Neuronal stem cell (in vitro differentiated cells): ENCODE measurements at regions not wholly inside any gene's neighbourhood (a gene's known extent, or its start where the extent isn't known, plus 50 kb on each side); places are given as distances from the start of the nearest gene placed in this dataset.
A peak's percentile ranks its signal among the peaks of the same experiment; 100 is the strongest.

Source experiments
- DNase-seq: peaks from one replicate; pipeline ENCODE4 v3.0.0-alpha.2; 2013; ENCODE audit warnings: low spot score
- H2AFZ ChIP-seq: one replicate; pipeline ENCODE4 v1.6.1; 2013; ENCODE audit warnings: mild to moderate bottlenecking, low read length, inconsistent platforms
- H2AK5ac ChIP-seq: 2 replicates; pipeline ENCODE4 v1.6.1; 2013; ENCODE audit warnings: low read depth, mild to moderate bottlenecking, inconsistent platforms, low read length, moderate library complexity, mixed read lengths
- H2BK120ac ChIP-seq: 2 replicates; pipeline ENCODE4 v1.6.1; 2013; ENCODE audit warnings: low read depth, mild to moderate bottlenecking, inconsistent platforms, low read length, moderate library complexity, mixed read lengths
- H2BK12ac ChIP-seq: one replicate; pipeline ENCODE4 v1.6.1; 2013; ENCODE audit warnings: low read length, inconsistent platforms
- H2BK15ac ChIP-seq: 2 replicates; pipeline ENCODE4 v1.6.1; 2013; ENCODE audit warnings: mild to moderate bottlenecking, low read length, inconsistent platforms, mixed read lengths
- H2BK5ac ChIP-seq: one replicate; pipeline ENCODE4 v1.6.1; 2013; ENCODE audit warnings: inconsistent platforms, mild to moderate bottlenecking, low read length, moderate library complexity
- H3K14ac ChIP-seq: one replicate; pipeline ENCODE4 v1.6.1; 2013; ENCODE audit warnings: low read length, inconsistent platforms
- H3K18ac ChIP-seq: 2 replicates; pipeline ENCODE4 v1.6.1; 2013; ENCODE audit warnings: low read length, inconsistent platforms
- H3K23ac ChIP-seq: 2 replicates; pipeline ENCODE4 v1.6.1; 2013; ENCODE audit warnings: low read depth, mild to moderate bottlenecking, mixed read lengths, low read length, inconsistent platforms; ENCODE audit not compliant: poor library complexity
- H3K27ac ChIP-seq: replicated peaks from 3 replicates; pipeline ENCODE4 v1.5.1; 2013; ENCODE audit warnings: low read length, inconsistent platforms
- H3K27me3 ChIP-seq, 3 experiments: 2 replicates each; pipeline ENCODE4 v1.6.1; 2013; ENCODE audit warnings: low read length in 3 of 3, mild to moderate bottlenecking in 2 of 3, inconsistent platforms in 1 of 3, low read depth in 1 of 3, mixed read lengths in 1 of 3, moderate library complexity in 1 of 3; ENCODE audit not compliant: control insufficient read depth in 3 of 3, insufficient read depth in 3 of 3
- H3K36me3 ChIP-seq, 2 donors: replicated peaks in 1 of 2; 2 replicates each; pipeline ENCODE4 v1.6.1; 2013; ENCODE audit warnings: low read length in 2 of 2; ENCODE audit not compliant: control insufficient read depth in 2 of 2, insufficient read depth in 2 of 2
- H3K4ac ChIP-seq: 2 replicates; pipeline ENCODE4 v1.6.1; 2013; ENCODE audit warnings: inconsistent platforms, mild to moderate bottlenecking, low read length, moderate library complexity
- H3K4me1 ChIP-seq, 2 donors: 1 replicate in 1 of 2; 2 replicates in 1 of 2; pipeline ENCODE4 v1.6.1; 2013; ENCODE audit warnings: low read length in 2 of 2, low read depth in 1 of 2; ENCODE audit not compliant: control insufficient read depth in 2 of 2, insufficient read depth in 1 of 2
- H3K4me2 ChIP-seq: one replicate; pipeline ENCODE4 v1.6.1; 2013; ENCODE audit warnings: mild to moderate bottlenecking, low read length, inconsistent platforms; ENCODE audit not compliant: insufficient read depth, poor library complexity, severe bottlenecking
- H3K4me3 ChIP-seq, 2 donors: 2 replicates each; pipeline ENCODE4 v1.5.1; 2013; ENCODE audit warnings: low read length in 2 of 2, mild to moderate bottlenecking in 2 of 2, inconsistent platforms in 1 of 2, moderate library complexity in 1 of 2
- H3K79me1 ChIP-seq: one replicate; pipeline ENCODE4 v1.6.1; 2013; ENCODE audit warnings: low read depth, mild to moderate bottlenecking, inconsistent platforms, low read length, moderate library complexity
- H3K9ac ChIP-seq: one replicate; pipeline ENCODE4 v1.6.1; 2013; ENCODE audit warnings: mild to moderate bottlenecking, low read depth, low read length, inconsistent platforms; ENCODE audit not compliant: poor library complexity
- H3K9me3 ChIP-seq, 2 donors: replicated peaks in 1 of 2; 2 replicates each; pipeline versions ENCODE3 to v1.6.1; 2013; ENCODE audit warnings: low read length in 2 of 2, mild to moderate bottlenecking in 2 of 2, inconsistent platforms in 1 of 2, low read depth in 1 of 2, mixed read lengths in 1 of 2, moderate library complexity in 1 of 2; ENCODE audit not compliant: control insufficient read depth in 2 of 2, insufficient read depth in 1 of 2
- H4K8ac ChIP-seq: one replicate; pipeline ENCODE4 v1.6.1; 2013; ENCODE audit warnings: low read depth, mild to moderate bottlenecking, inconsistent platforms, low read length, moderate library complexity
- H4K91ac ChIP-seq: one replicate; pipeline ENCODE4 v1.6.1; 2013; ENCODE audit warnings: low read length, low read depth, mild to moderate bottlenecking, inconsistent platforms; ENCODE audit not compliant: poor library complexity
- WGBS, 2 donors: extraction: QIAGEN DNeasy Blood & Tissue Kit; methylation state at CpG; one replicate each; pipeline ENCODE4 v1.1.7; 2013; ENCODE audit warnings: missing lambda C conversion rate in 2 of 2, mixed read lengths in 1 of 2; ENCODE audit not compliant: insufficient read length in 2 of 2, insufficient replicate concordance in 1 of 2; ENCODE audit errors: extremely low coverage in 2 of 2; 5-methylcytosine and 5-hydroxymethylcytosine counted together

- no CpG with 5 or more reads among the region's 6 CpGs for WGBS, 2 donors
- Histone ChIP-seq H2BK5ac (no peak overlapping the region), H3K14ac (no peak overlapping the region)
These were observed 88.4 kb downstream of the ICOS start for GRCh38 chr2:204024906-204025475.

DNA sequence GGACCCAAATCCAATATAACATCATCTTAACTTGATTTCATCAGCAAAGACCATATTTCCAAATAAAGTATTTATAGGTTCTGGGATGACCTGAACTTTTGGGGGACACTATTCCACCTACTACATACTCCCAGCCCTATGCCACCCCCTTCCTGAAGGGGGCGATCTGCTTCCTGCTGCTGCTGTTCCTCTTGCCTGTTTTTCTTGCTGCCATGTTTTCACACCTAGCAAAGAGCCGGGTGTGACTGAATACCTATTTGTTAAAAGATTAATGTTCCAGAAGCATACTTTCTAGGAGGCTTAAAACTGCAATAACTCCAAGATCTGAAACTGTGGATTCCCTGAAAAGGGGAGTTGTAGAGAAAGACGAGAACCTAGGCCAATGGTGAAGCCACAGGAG lies 89.7 kb downstream of the ICOS start:
- no CpG with 5 or more reads among the region's 3 CpGs for WGBS, 2 donors
- Histone ChIP-seq H3K4ac (no peak overlapping the region), H3K27me3 (peaks cover 0 to 4% (median 0%) of the 10 kb centered on the region in 3 experiments), H3K9ac (no peak overlapping the region), H3K14ac (no peak overlapping the region), H3K4me3 (no peak overlapping the region), H2BK15ac (no peak overlapping the region), H2AK5ac (no peak overlapping the region), H3K23ac (no peak overlapping the region), H3K36me3 (no peaks in the 10 kb centered on the region), H4K91ac (no peak overlapping the region), H3K9me3 (no peaks in the 10 kb centered on the region), H2BK120ac (no peak overlapping the region), H2AFZ (no peak overlapping the region), H3K27ac (no peak overlapping the region), H3K18ac (no peak overlapping the region), H3K4me2 (no peak overlapping the region), H3K4me1 (peaks cover 3% of the 10 kb centered on the region in 2 donors), H2BK12ac (no peak overlapping the region), H4K8ac (no peak overlapping the region), H2BK5ac (no peak overlapping the region), H3K79me1 (no peaks in the 10 kb centered on the region)
- DNase-seq, result no peak

More at GRCh38 chr2:204024906-204025475, 88.4 kb downstream of the ICOS start:
- H3K9me3 ChIP-seq, result no peaks in the 10 kb centered on the region
- no peak overlapping the region for H2BK120ac ChIP-seq
- H2AK5ac ChIP-seq, result no peak overlapping the region
- no peak overlapping the region for H4K91ac ChIP-seq
- peaks cover 0 to 4% (median 0%) of the 10 kb centered on the region in 3 experiments for H3K27me3 ChIP-seq
- H3K23ac ChIP-seq, result no peak overlapping the region
- DNase-seq, result peak; percentile 29
- no peak overlapping the region for H2BK12ac ChIP-seq
- H3K79me1 ChIP-seq, result no peaks in the 10 kb centered on the region
- no peak overlapping the region for H2AFZ ChIP-seq
- no peak overlapping the region for H3K18ac ChIP-seq
- no peaks in the 10 kb centered on the region for H3K36me3 ChIP-seq
- H3K4me3 ChIP-seq, result no peak overlapping the region
- H3K9ac ChIP-seq, result no peak overlapping the region
- H3K4ac ChIP-seq, result no peak overlapping the region
- H3K4me2 ChIP-seq, result no peak overlapping the region
- no peak overlapping the region for H3K27ac ChIP-seq
- no peak overlapping the region for H2BK15ac ChIP-seq
- peaks cover 3% of the 10 kb centered on the region in 2 donors for H3K4me1 ChIP-seq
- no peak overlapping the region for H4K8ac ChIP-seq

- Histone ChIP-seq H2BK12ac (no peak overlapping the region), H2BK15ac (no peak overlapping the region), H2AK5ac (no peak overlapping the region), H2AFZ (no peak overlapping the region), H4K8ac (no peak overlapping the region), H3K27ac (no peak overlapping the region), H3K27me3 (peaks cover 0 to 4% (median 0%) of the 10 kb centered on the region in 3 experiments), H2BK120ac (no peak overlapping the region), H3K18ac (no peak overlapping the region), H3K4me2 (no peak overlapping the region), H3K9ac (no peak overlapping the region), H3K23ac (no peak overlapping the region), H3K14ac (no peak overlapping the region), H3K4me1 (peaks cover 3% of the 10 kb centered on the region in 2 donors), H2BK5ac (no peak overlapping the region), H3K36me3 (no peaks in the 10 kb centered on the region), H3K4ac (no peak overlapping the region), H4K91ac (no peak overlapping the region), H3K79me1 (no peaks in the 10 kb centered on the region), H3K9me3 (no peaks in the 10 kb centered on the region), H3K4me3 (no peak overlapping the region)
- WGBS, 2 donors, result no CpG with 5 or more reads among the region's 3 CpGs
- DNase-seq, result no peak
These were observed 90.5 kb downstream of the ICOS start for GRCh38 chr2:204027091-204027490.

DNA sequence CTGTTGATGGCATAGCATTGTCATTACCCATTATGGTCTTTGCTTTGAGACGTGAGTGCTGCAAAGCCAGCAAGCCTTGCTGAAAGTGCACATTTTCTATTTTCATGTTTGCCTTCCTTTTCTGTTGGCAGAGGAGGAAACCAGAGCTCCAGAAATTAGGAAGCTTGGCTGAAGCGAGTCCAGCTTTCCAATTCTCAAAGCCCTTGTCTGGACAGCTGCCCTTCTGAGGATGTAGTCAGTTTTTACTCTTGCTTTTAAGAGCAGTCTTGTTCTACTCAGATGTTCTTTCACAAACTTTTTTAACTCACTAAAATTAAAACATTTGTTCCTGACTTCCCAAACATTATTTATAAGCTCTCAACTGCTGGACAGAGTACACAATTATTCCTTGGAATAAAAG lies 93.8 kb downstream of the ICOS start:
- H3K4me2 ChIP-seq, result no peak overlapping the region
- H3K23ac ChIP-seq, result no peak overlapping the region
- H3K4me1 ChIP-seq, result no peaks in the 10 kb centered on the region
- no peak overlapping the region for H3K18ac ChIP-seq
- H2BK120ac ChIP-seq, result no peak overlapping the region
- H3K36me3 ChIP-seq, result no peaks in the 10 kb centered on the region
- H3K4ac ChIP-seq, result no peak overlapping the region
- DNase-seq, result no peak
- no peak overlapping the region for H4K8ac ChIP-seq
- H2BK5ac ChIP-seq, result no peak overlapping the region
- no peak overlapping the region for H3K27ac ChIP-seq
- no peak overlapping the region for H2AK5ac ChIP-seq
- no peak overlapping the region for H2BK12ac ChIP-seq
- H2BK15ac ChIP-seq, result no peak overlapping the region
- no peaks in the 10 kb centered on the region for H3K27me3 ChIP-seq
- no peak overlapping the region for H3K14ac ChIP-seq
- H4K91ac ChIP-seq, result no peak overlapping the region
- H3K4me3 ChIP-seq, result no peak overlapping the region
- H2AFZ ChIP-seq, result no peak overlapping the region
- H3K79me1 ChIP-seq, result no peaks in the 10 kb centered on the region
- no peak overlapping the region for H3K9ac ChIP-seq
- no peaks in the 10 kb centered on the region for H3K9me3 ChIP-seq
- no CpG with 5 or more reads among the region's 2 CpGs for WGBS, 2 donors
